HepG2 (cell line): ENCODE measurements at regions not wholly inside any gene's neighbourhood (a gene's known extent, or its start where the extent isn't known, plus 50 kb on each side); places are given as distances from the start of the nearest gene placed in this dataset.

Experiments used
- CREM ChIP-seq, 2 experiments: sonication (generic) in 1 of 2; formaldehyde crosslinking in 1 of 2; IDR thresholded peaks; 2 replicates each; pipeline versions ENCODE4 v1.4.0 to v1.6.1; 2016 to 2020; ENCODE audit warnings: antibody characterized with exemption in 1 of 2, mild to moderate bottlenecking in 1 of 2, missing genetic modification reagents in 1 of 2
- ETV6 ChIP-seq: sonication (generic); formaldehyde crosslinking; conservative IDR thresholded peaks from 2 replicates; pipeline ENCODE4 v1.4.0; 2020; ENCODE audit warnings: missing genetic modification reagents
- HNRNPL ChIP-seq: fragments of 200-400 bp; formaldehyde crosslinking; IDR thresholded peaks from 2 replicates; pipeline ENCODE4 v1.6.1; 2017; ENCODE audit warnings: mild to moderate bottlenecking, low read depth, low read length
- HNRNPUL1 ChIP-seq: fragments of 200-400 bp; formaldehyde crosslinking; IDR thresholded peaks from 2 replicates; pipeline ENCODE4 v1.6.1; 2017; ENCODE audit warnings: low read depth, mild to moderate bottlenecking, low read length, moderate library complexity
- IRX3 ChIP-seq: sonication (generic); formaldehyde crosslinking; IDR thresholded peaks from 2 replicates; pipeline ENCODE4 v1.8.1; 2023; ENCODE audit warnings: mild to moderate bottlenecking, low read depth, missing genetic modification reagents, borderline replicate concordance
- NFE2L1 ChIP-seq: sonication (generic); formaldehyde crosslinking; IDR thresholded peaks from 2 replicates; pipeline ENCODE4 v1.4.0; 2020; ENCODE audit warnings: missing genetic modification reagents, mild to moderate bottlenecking, borderline replicate concordance
- RFX5 ChIP-seq: IDR thresholded peaks from 2 replicates; pipeline ENCODE4 v1.6.1; 2011; ENCODE audit warnings: low read depth, low read length, improper control_type of control experiment
- ZNF10 ChIP-seq: sonication (generic); formaldehyde crosslinking; IDR thresholded peaks from 2 replicates; pipeline ENCODE4 v1.4.0; 2020; ENCODE audit warnings: mild to moderate bottlenecking, low read depth, missing genetic modification reagents, borderline replicate concordance
- TF ChIP-seq, protein P1 (sequence below): sonication (generic); formaldehyde crosslinking; IDR thresholded peaks from 2 replicates; pipeline ENCODE4 v1.5.0; 2020; ENCODE audit warnings: mild to moderate bottlenecking, missing genetic modification reagents, moderate library complexity
- TF ChIP-seq, protein P2 (sequence below): sonication (generic); formaldehyde crosslinking; IDR thresholded peaks from 2 replicates; pipeline ENCODE4 v1.8.1; 2023; ENCODE audit warnings: missing genetic modification reagents, inconsistent platforms, borderline replicate concordance

GRCh38 chr15:66943456-66944095, 121.8 kb upstream of the SMAD3 start:
- TF ChIP-seq ETV6 (CRISPR knock-in tag) = no peak
- no peak for TF ChIP-seq RFX5
- TF ChIP-seq CREM (IDR thresholded peaks at IDR 0.05) = no peak
- TF ChIP-seq CREM (CRISPR knock-in tag; IDR thresholded peaks at IDR 0.05) = no peak
- TF ChIP-seq, protein P1, sequence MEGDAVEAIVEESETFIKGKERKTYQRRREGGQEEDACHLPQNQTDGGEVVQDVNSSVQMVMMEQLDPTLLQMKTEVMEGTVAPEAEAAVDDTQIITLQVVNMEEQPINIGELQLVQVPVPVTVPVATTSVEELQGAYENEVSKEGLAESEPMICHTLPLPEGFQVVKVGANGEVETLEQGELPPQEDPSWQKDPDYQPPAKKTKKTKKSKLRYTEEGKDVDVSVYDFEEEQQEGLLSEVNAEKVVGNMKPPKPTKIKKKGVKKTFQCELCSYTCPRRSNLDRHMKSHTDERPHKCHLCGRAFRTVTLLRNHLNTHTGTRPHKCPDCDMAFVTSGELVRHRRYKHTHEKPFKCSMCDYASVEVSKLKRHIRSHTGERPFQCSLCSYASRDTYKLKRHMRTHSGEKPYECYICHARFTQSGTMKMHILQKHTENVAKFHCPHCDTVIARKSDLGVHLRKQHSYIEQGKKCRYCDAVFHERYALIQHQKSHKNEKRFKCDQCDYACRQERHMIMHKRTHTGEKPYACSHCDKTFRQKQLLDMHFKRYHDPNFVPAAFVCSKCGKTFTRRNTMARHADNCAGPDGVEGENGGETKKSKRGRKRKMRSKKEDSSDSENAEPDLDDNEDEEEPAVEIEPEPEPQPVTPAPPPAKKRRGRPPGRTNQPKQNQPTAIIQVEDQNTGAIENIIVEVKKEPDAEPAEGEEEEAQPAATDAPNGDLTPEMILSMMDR (CRISPR knock-in tag) = peak; percentile 55
- TF ChIP-seq, protein P2, sequence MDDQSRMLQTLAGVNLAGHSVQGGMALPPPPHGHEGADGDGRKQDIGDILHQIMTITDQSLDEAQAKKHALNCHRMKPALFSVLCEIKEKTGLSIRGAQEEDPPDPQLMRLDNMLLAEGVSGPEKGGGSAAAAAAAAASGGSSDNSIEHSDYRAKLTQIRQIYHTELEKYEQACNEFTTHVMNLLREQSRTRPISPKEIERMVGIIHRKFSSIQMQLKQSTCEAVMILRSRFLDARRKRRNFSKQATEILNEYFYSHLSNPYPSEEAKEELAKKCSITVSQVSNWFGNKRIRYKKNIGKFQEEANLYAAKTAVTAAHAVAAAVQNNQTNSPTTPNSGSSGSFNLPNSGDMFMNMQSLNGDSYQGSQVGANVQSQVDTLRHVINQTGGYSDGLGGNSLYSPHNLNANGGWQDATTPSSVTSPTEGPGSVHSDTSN (CRISPR knock-in tag) = no peak
- no peak for TF ChIP-seq HNRNPUL1
- TF ChIP-seq IRX3 = no peak
- no peak for TF ChIP-seq ZNF10
- TF ChIP-seq NFE2L1 (CRISPR knock-in tag) = no peak
- no peak for TF ChIP-seq HNRNPL
